Neural progenitor cell (in vitro differentiated cells): ENCODE measurements at regions not wholly inside any gene's neighbourhood (a gene's known extent, or its start where the extent isn't known, plus 50 kb on each side); places are given as distances from the start of the nearest gene placed in this dataset.

ENCODE experiments used
- CTCF ChIP-seq: fragments of 200-600 bp; sonication (generic); IDR thresholded peaks from 2 replicates; pipeline ENCODE4 v1.5.1; 2017; ENCODE audit warnings: antibody characterized with exemption, mild to moderate bottlenecking
- EZH2 ChIP-seq: fragments of 200-600 bp; sonication (generic); IDR thresholded peaks from 2 replicates; pipeline ENCODE4 v1.6.1; 2017; ENCODE audit warnings: antibody characterized with exemption, mild to moderate bottlenecking, moderate library complexity

GRCh38 chr22:47713941-47714340 lies 951.5 kb downstream of the TBC1D22A start:
- TF ChIP-seq CTCF (no peak), EZH2 (no peak)
